GM23338 (cell line): ENCODE measurements at regions not wholly inside any gene's neighbourhood (a gene's known extent, or its start where the extent isn't known, plus 50 kb on each side); places are given as distances from the start of the nearest gene placed in this dataset.
"Not testable (repeated sequence)": the region's sequence is repeated elsewhere in the genome, so short reads cannot be mapped to it uniquely, and the experiment has no call there.

Experiments
- CREB1 ChIP-seq: fragments of 250-450 bp; sonication (Bioruptor Pico); IDR thresholded peaks from 2 replicates; pipeline ENCODE4 v1.5.0; 2020; ENCODE audit warnings: low read depth, mild to moderate bottlenecking, moderate library complexity
- CTCF ChIP-seq, 2 experiments: fragments of 200-600 bp in 1 of 2; sonication (generic) in 1 of 2; conservative IDR thresholded peaks; 2 replicates each; pipeline versions ENCODE4 v1.5.1 to v1.6.1; 2016 to 2017; ENCODE audit warnings: antibody characterized with exemption in 2 of 2, low read depth in 2 of 2, mild to moderate bottlenecking in 2 of 2, moderate library complexity in 1 of 2
- ETS1 ChIP-seq: IDR thresholded peaks from 2 replicates; pipeline ENCODE4 v1.6.1; 2016; ENCODE audit warnings: antibody characterized with exemption
- EZH2 ChIP-seq: fragments of 200-600 bp; sonication (generic); IDR thresholded peaks from one replicate; pipeline ENCODE4 v1.8.0; 2017; ENCODE audit warnings: antibody characterized with exemption, mild to moderate bottlenecking, low read depth; ENCODE audit not compliant: unreplicated experiment
- EZH2phosphoT487 ChIP-seq: fragments of 200-600 bp; sonication (generic); IDR thresholded peaks from one replicate; pipeline ENCODE4 v1.8.1; 2018; ENCODE audit warnings: antibody characterized with exemption; ENCODE audit not compliant: unreplicated experiment
- NANOG ChIP-seq: IDR thresholded peaks from 2 replicates; pipeline ENCODE4 v1.6.1; 2016; ENCODE audit warnings: antibody characterized with exemption, borderline replicate concordance
- POLR2AphosphoS5 ChIP-seq: IDR thresholded peaks from 2 replicates; pipeline ENCODE4 v1.6.1; 2016; ENCODE audit warnings: antibody characterized with exemption, low read depth
- REST ChIP-seq: IDR thresholded peaks from one replicate; pipeline ENCODE4 v1.6.1; 2018; ENCODE audit warnings: antibody characterized with exemption; ENCODE audit not compliant: unreplicated experiment
- STAT1 ChIP-seq: IDR thresholded peaks from one replicate; pipeline ENCODE4 v1.6.1; 2016; ENCODE audit warnings: antibody characterized with exemption; ENCODE audit not compliant: unreplicated experiment
- ZNF331 ChIP-seq: fragments of 250-450 bp; sonication (Bioruptor Pico); IDR thresholded peaks from 2 replicates; pipeline ENCODE4 v1.5.0; 2020; ENCODE audit warnings: low read depth, mild to moderate bottlenecking, moderate library complexity

GRCh38 chr2:194504876-194505275 lies 1152.2 kb upstream of the SLC39A10 start:
- TF ChIP-seq CTCF (conservative IDR thresholded peaks at IDR 0.05; ENCODE audit: low read depth in 2 of 2); REST; EZH2; POLR2AphosphoS5; ETS1; CREB1; EZH2phosphoT487; ZNF331 (CRISPR knock-in tag); STAT1; NANOG: not testable (repeated sequence)
